Sigmoid colon (tissue), 6 donors: ENCODE measurements at regions not wholly inside any gene's neighbourhood (a gene's known extent, or its start where the extent isn't known, plus 50 kb on each side); places are given as distances from the start of the nearest gene placed in this dataset.
"Not testable (repeated sequence)": the region's sequence is repeated elsewhere in the genome, so short reads cannot be mapped to it uniquely, and the experiment has no call there.

Experiments
- DNase-seq: peaks from one replicate; pipeline ENCODE4 v3.0.0-alpha.2; 2019
- H3K27ac ChIP-seq, 4 donors: fragments of 200-600 bp; sonication (generic); one replicate each; pipeline ENCODE4 v1.5.1; 2016 to 2019; ENCODE audit warnings: mild to moderate bottlenecking in 1 of 4
- H3K27me3 ChIP-seq, 3 donors: fragments of 200-600 bp; sonication (generic); one replicate each; pipeline ENCODE4 v1.5.1; 2019; ENCODE audit warnings: mild to moderate bottlenecking in 1 of 3
- H3K36me3 ChIP-seq, 4 donors: fragments of 200-600 bp; sonication (generic); one replicate each; pipeline ENCODE4 v1.5.1; 2016 to 2019
- H3K4me1 ChIP-seq, 4 donors: fragments of 200-600 bp; sonication (generic); one replicate each; pipeline ENCODE4 v1.5.1; 2017 to 2019
- H3K4me3 ChIP-seq, 4 donors: fragments of 200-600 bp; sonication (generic); one replicate each; pipeline ENCODE4 v1.5.1; 2017 to 2019; ENCODE audit warnings: mild to moderate bottlenecking in 2 of 4, moderate library complexity in 1 of 4
- H3K9me3 ChIP-seq, 4 donors: fragments of 200-600 bp in 3 of 4; sonication (generic) in 3 of 4; one replicate each; pipeline versions ENCODE4 v1.5.1 to v1.6.1; 2013 to 2019
- CTCF ChIP-seq, 4 experiments: fragments of 450-650 bp in 3 of 4; fragments of 200-600 bp in 1 of 4; IDR thresholded peaks; one replicate each; pipeline ENCODE4 v1.5.1; 2016 to 2019; ENCODE audit warnings: antibody characterized with exemption in 4 of 4, mild to moderate bottlenecking in 3 of 4, moderate library complexity in 2 of 4
- EP300 ChIP-seq, 4 donors: sonication (generic); formaldehyde crosslinking; IDR thresholded peaks; one replicate each; pipeline ENCODE4 v1.6.1; 2017; ENCODE audit warnings: antibody characterized with exemption in 4 of 4
- POLR2A ChIP-seq, 2 donors: fragments of 450-650 bp; IDR thresholded peaks; one replicate each; pipeline ENCODE4 v1.6.1; 2016; ENCODE audit warnings: antibody characterized with exemption in 2 of 2, mild to moderate bottlenecking in 2 of 2, moderate library complexity in 2 of 2
- POLR2AphosphoS5 ChIP-seq, 4 donors: sonication (generic); formaldehyde crosslinking; IDR thresholded peaks; one replicate each; pipeline ENCODE4 v1.6.1; 2017; ENCODE audit warnings: antibody characterized with exemption in 4 of 4
- WGBS, 2 donors: extraction: QIAGEN DNeasy Blood & Tissue Kit; methylation state at CpG; one replicate each; pipeline ENCODE4 v1.1.7; 2013; 5-methylcytosine and 5-hydroxymethylcytosine counted together
- intact Hi-C: fragments of 100-400 bp; cut with DNase I; formaldehyde crosslinking; loops from one replicate; pipeline ENCODE4 v1.15.1; 2023
- donor health status: healthy with polysubstance abuse.
- donor health status: healthy.

- intact Hi-C loops: no loop called here
- no peaks in the 10 kb centered on the region for H3K9me3 ChIP-seq
- no peaks in the 10 kb centered on the region for H3K27me3 ChIP-seq
Observed at GRCh38 chr16:77043076-77043475, 147.9 kb upstream of the MON1B start.

GRCh38 chr16:77046206-77046605 lies 144.8 kb upstream of the MON1B start:
- H3K36me3 ChIP-seq: no peaks in the 10 kb centered on the region
- H3K27me3 ChIP-seq: no peaks in the 10 kb centered on the region
- intact Hi-C loops: no loop called here
- H3K4me3 ChIP-seq: no peak overlapping the region
- H3K9me3 ChIP-seq: no peaks in the 10 kb centered on the region
- no peak overlapping the region for H3K27ac ChIP-seq
- no peak for DNase-seq
- 84 to 92% methylated on average over 4 of the region's 4 CpGs for WGBS, 2 donors
- H3K4me1 ChIP-seq: no peaks in the 10 kb centered on the region
- no peak for TF ChIP-seq POLR2A (IDR thresholded peaks at IDR 0.05)
- no peak for TF ChIP-seq POLR2AphosphoS5 (IDR thresholded peaks at IDR 0.05)
- TF ChIP-seq EP300 (IDR thresholded peaks at IDR 0.05): no peak
- no peak for TF ChIP-seq CTCF (IDR thresholded peaks at IDR 0.05)

More at GRCh38 chr16:77043076-77043475, 147.9 kb upstream of the MON1B start:
- Histone ChIP-seq H3K4me3 (no peak overlapping the region), H3K4me1 (no peaks in the 10 kb centered on the region), H3K36me3 (no peaks in the 10 kb centered on the region), H3K27ac (no peak overlapping the region)
- no peak for TF ChIP-seq POLR2AphosphoS5 (IDR thresholded peaks at IDR 0.05)
- TF ChIP-seq POLR2A (IDR thresholded peaks at IDR 0.05): no peak
- no peak for TF ChIP-seq CTCF (IDR thresholded peaks at IDR 0.05)
- TF ChIP-seq EP300 (IDR thresholded peaks at IDR 0.05): no peak
- 84 to 90% methylated on average over 1 of the region's 1 CpG for WGBS, 2 donors
- no peak for DNase-seq

- TF ChIP-seq POLR2A (IDR thresholded peaks at IDR 0.05) (no peak), EP300 (IDR thresholded peaks at IDR 0.05) (no peak), POLR2AphosphoS5 (IDR thresholded peaks at IDR 0.05) (no peak), CTCF (IDR thresholded peaks at IDR 0.05) (no peak)
- no peaks in the 10 kb centered on the region for H3K36me3 ChIP-seq
- no peaks in the 10 kb centered on the region for H3K9me3 ChIP-seq
- H3K4me3 ChIP-seq: no peak overlapping the region
- no peak for DNase-seq
- H3K27me3 ChIP-seq: no peaks in the 10 kb centered on the region
- no peak overlapping the region for H3K27ac ChIP-seq
- intact Hi-C loops: no loop called here
- no peaks in the 10 kb centered on the region for H3K4me1 ChIP-seq
Observed at GRCh38 chr16:77048085-77048484, 142.9 kb upstream of the MON1B start.

GRCh38 chr16:77049577-77049976 lies 141.4 kb upstream of the MON1B start:
- Histone ChIP-seq H3K36me3 (no peaks in the 10 kb centered on the region), H3K27ac (no peak overlapping the region), H3K4me3 (no peak overlapping the region), H3K4me1 (no peaks in the 10 kb centered on the region), H3K27me3 (no peaks in the 10 kb centered on the region), H3K9me3 (no peaks in the 10 kb centered on the region)
- no peak for TF ChIP-seq CTCF (IDR thresholded peaks at IDR 0.05)
- no peak for TF ChIP-seq POLR2A (IDR thresholded peaks at IDR 0.05)
- TF ChIP-seq POLR2AphosphoS5 (IDR thresholded peaks at IDR 0.05): no peak
- TF ChIP-seq EP300 (IDR thresholded peaks at IDR 0.05): no peak
- intact Hi-C loops: no loop called here
- WGBS, 2 donors: 73 to 87% methylated on average over 4 of the region's 4 CpGs
- DNase-seq: no peak

GRCh38 chr16:77056597-77056996 lies 134.4 kb upstream of the MON1B start:
- H3K9me3 ChIP-seq, intact Hi-C loops, H3K4me1 ChIP-seq, H3K4me3 ChIP-seq, H3K36me3 ChIP-seq, DNase-seq, H3K27me3 ChIP-seq, H3K27ac ChIP-seq: not testable (repeated sequence)
